OCI-M1 (cell line): ENCODE measurements at regions not wholly inside any gene's neighbourhood (a gene's known extent, or its start where the extent isn't known, plus 50 kb on each side); places are given as distances from the start of the nearest gene placed in this dataset.
"Not testable (repeated sequence)": the region's sequence is repeated elsewhere in the genome, so short reads cannot be mapped to it uniquely, and the experiment has no call there.

Source experiments
- DNase-seq: peaks from one replicate; lab custom pipeline; 2025; lab: John Stamatoyannopoulos, UW

GRCh38 chr2:160726046-160726445, 232.4 kb upstream of the RBMS1 start:
- DNase-seq, result no peak

- no peak for DNase-seq
Measured at GRCh38 chr2:160730296-160730995, 236.8 kb upstream of the RBMS1 start.

- DNase-seq, result no peak
Measured at GRCh38 chr2:160731415-160731814, 237.8 kb upstream of the RBMS1 start.

GRCh38 chr2:160731856-160732255, 238.2 kb upstream of the RBMS1 start:
- DNase-seq, result no peak

- no peak for DNase-seq
Measured at GRCh38 chr2:160735696-160736095, 242.1 kb upstream of the RBMS1 start.

- no peak for DNase-seq
Measured at GRCh38 chr2:160736148-160737028, 242.8 kb upstream of the RBMS1 start.

GRCh38 chr2:160737247-160737646, 243.6 kb upstream of the RBMS1 start:
- no peak for DNase-seq

GRCh38 chr2:160741271-160741670, 247.7 kb upstream of the RBMS1 start:
- DNase-seq, result no peak

- DNase-seq, result no peak
Measured at GRCh38 chr2:160741815-160742214, 248.2 kb upstream of the RBMS1 start.

GRCh38 chr2:160742667-160743066, 249.1 kb upstream of the RBMS1 start:
- no peak for DNase-seq

GRCh38 chr2:160747501-160748170, 254.0 kb upstream of the RBMS1 start:
- DNase-seq, result no peak

GRCh38 chr2:160751021-160751420, 257.4 kb upstream of the RBMS1 start:
- no peak for DNase-seq

GRCh38 chr2:160752475-160753330, 259.1 kb upstream of the RBMS1 start:
- DNase-seq, result no peak

GRCh38 chr2:160753331-160753654, 259.7 kb upstream of the RBMS1 start:
- no peak for DNase-seq

- DNase-seq, result no peak
Measured at GRCh38 chr2:160753960-160754359, 260.4 kb upstream of the RBMS1 start.

- DNase-seq, result no peak
Measured at GRCh38 chr2:160756481-160756880, 262.9 kb upstream of the RBMS1 start.

- DNase-seq, result not testable (repeated sequence)
Measured at GRCh38 chr2:160762493-160763128, 269.0 kb upstream of the RBMS1 start.

- DNase-seq, result no peak
Measured at GRCh38 chr2:160783474-160783873, 289.9 kb upstream of the RBMS1 start.

GRCh38 chr2:160784034-160784433, 290.4 kb upstream of the RBMS1 start:
- DNase-seq, result no peak

GRCh38 chr2:160790738-160791137, 297.1 kb upstream of the RBMS1 start:
- DNase-seq, result no peak

- DNase-seq, result no peak
Measured at GRCh38 chr2:160791884-160792283, 298.3 kb upstream of the RBMS1 start.
